PFSK-1 (cell line): ENCODE measurements at regions not wholly inside any gene's neighbourhood (a gene's known extent, or its start where the extent isn't known, plus 50 kb on each side); places are given as distances from the start of the nearest gene placed in this dataset.

Experiments used
- FOXP2 ChIP-seq: optimal IDR thresholded peaks from 2 replicates; pipeline ENCODE3; 2011; ENCODE audit warnings: borderline replicate concordance, control low read depth, inconsistent platforms; ENCODE audit not compliant: insufficient read depth; ENCODE audit errors: extremely low read length, extremely low read depth
- POLR2AphosphoS5 ChIP-seq: IDR thresholded peaks from 2 replicates; pipeline ENCODE4 v1.6.1; 2012; ENCODE audit warnings: low read depth, mild to moderate bottlenecking, control low read depth, low read length, moderate library complexity
- SIN3A ChIP-seq: IDR thresholded peaks from 2 replicates; pipeline ENCODE4 v1.6.1; 2012; ENCODE audit warnings: mild to moderate bottlenecking, low read length, moderate library complexity, borderline replicate concordance; ENCODE audit not compliant: insufficient read depth
- TAF1 ChIP-seq: IDR thresholded peaks from 2 replicates; pipeline ENCODE4 v1.6.1; 2012; ENCODE audit warnings: low read length, control low read depth, borderline replicate concordance; ENCODE audit not compliant: insufficient read depth
- TF ChIP-seq, protein P1 (sequence below), 2 experiments: IDR thresholded peaks; 2 replicates each; pipeline versions ENCODE4 v1.6.1 to v1.8.0; 2011 to 2012; ENCODE audit warnings: low read depth in 2 of 2, low read length in 2 of 2, control low read depth in 1 of 2, inconsistent platforms in 1 of 2, mild to moderate bottlenecking in 1 of 2, moderate library complexity in 1 of 2; ENCODE audit not compliant: insufficient read depth in 1 of 2

DNA sequence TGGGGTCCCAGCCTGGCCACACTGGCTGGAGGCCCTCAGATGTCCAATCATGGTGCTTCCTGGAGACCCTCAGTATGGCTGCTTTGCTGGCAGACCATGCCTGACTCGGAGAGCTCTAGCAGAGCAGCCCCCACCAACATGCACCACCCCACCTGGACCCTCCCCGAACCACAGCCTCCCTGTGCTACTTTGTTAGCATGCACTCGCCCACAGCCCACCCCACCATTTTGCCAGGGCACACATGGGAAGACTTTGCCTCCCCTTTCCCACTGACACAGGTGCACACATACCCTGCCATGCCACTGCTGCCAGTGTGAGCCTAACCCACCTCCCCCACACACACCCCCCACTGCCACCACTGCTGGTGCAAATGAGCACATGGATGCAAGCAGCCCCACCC lies 497.5 kb upstream of the PBX1 start:
- TF ChIP-seq POLR2AphosphoS5 (no peak), SIN3A (no peak), FOXP2 (no peak), TAF1 (no peak)
- TF ChIP-seq, protein P1, sequence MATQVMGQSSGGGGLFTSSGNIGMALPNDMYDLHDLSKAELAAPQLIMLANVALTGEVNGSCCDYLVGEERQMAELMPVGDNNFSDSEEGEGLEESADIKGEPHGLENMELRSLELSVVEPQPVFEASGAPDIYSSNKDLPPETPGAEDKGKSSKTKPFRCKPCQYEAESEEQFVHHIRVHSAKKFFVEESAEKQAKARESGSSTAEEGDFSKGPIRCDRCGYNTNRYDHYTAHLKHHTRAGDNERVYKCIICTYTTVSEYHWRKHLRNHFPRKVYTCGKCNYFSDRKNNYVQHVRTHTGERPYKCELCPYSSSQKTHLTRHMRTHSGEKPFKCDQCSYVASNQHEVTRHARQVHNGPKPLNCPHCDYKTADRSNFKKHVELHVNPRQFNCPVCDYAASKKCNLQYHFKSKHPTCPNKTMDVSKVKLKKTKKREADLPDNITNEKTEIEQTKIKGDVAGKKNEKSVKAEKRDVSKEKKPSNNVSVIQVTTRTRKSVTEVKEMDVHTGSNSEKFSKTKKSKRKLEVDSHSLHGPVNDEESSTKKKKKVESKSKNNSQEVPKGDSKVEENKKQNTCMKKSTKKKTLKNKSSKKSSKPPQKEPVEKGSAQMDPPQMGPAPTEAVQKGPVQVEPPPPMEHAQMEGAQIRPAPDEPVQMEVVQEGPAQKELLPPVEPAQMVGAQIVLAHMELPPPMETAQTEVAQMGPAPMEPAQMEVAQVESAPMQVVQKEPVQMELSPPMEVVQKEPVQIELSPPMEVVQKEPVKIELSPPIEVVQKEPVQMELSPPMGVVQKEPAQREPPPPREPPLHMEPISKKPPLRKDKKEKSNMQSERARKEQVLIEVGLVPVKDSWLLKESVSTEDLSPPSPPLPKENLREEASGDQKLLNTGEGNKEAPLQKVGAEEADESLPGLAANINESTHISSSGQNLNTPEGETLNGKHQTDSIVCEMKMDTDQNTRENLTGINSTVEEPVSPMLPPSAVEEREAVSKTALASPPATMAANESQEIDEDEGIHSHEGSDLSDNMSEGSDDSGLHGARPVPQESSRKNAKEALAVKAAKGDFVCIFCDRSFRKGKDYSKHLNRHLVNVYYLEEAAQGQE (IDR thresholded peaks at IDR 0.05; ENCODE audit: insufficient read depth in 1 of 2, low read depth in 2 of 2, low read length in 2 of 2): no peak

DNA sequence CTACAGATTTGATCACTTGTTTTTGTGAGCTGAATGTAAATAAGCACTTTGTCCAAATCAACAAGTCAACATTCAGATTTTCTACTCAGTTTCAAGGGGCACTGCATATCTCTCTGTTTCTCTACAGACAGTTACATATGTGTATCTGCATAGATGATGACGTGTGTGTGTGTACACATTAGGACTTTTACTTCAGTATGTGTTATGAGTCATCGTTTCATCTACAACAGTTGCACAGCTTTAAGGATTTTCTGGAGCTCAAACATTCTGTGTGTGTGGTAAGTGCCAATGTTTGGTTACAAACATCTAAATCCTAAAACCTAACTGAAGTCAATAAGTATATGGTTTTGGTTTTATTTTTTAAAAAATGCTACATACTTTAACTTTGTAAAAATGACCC lies 494.5 kb upstream of the PBX1 start:
- no peak for TF ChIP-seq POLR2AphosphoS5
- no peak for TF ChIP-seq SIN3A
- TF ChIP-seq FOXP2: no peak
- TF ChIP-seq TAF1: no peak
- TF ChIP-seq, protein P1 (IDR thresholded peaks at IDR 0.05; ENCODE audit: insufficient read depth in 1 of 2, low read depth in 2 of 2, low read length in 2 of 2): no peak

- TF ChIP-seq FOXP2: no peak
- no peak for TF ChIP-seq TAF1
- TF ChIP-seq, protein P1 (IDR thresholded peaks at IDR 0.05; ENCODE audit: insufficient read depth in 1 of 2, low read depth in 2 of 2, low read length in 2 of 2): no peak
Measured at GRCh38 chr1:164071288-164071687, 487.7 kb upstream of the PBX1 start.

GRCh38 chr1:164086832-164087231 lies 472.2 kb upstream of the PBX1 start:
- TF ChIP-seq SIN3A (no peak), FOXP2 (no peak), POLR2AphosphoS5 (no peak)
- TF ChIP-seq, protein P1 (IDR thresholded peaks at IDR 0.05; ENCODE audit: insufficient read depth in 1 of 2, low read depth in 2 of 2, low read length in 2 of 2): no peak

- TF ChIP-seq TAF1: no peak
- TF ChIP-seq FOXP2: no peak
- no peak for TF ChIP-seq POLR2AphosphoS5
- TF ChIP-seq, protein P1 (IDR thresholded peaks at IDR 0.05; ENCODE audit: insufficient read depth in 1 of 2, low read depth in 2 of 2, low read length in 2 of 2): no peak
- no peak for TF ChIP-seq SIN3A
Measured at GRCh38 chr1:164087906-164088453, 471.0 kb upstream of the PBX1 start.
